GM10266 (cell line): ENCODE measurements at regions not wholly inside any gene's neighbourhood (a gene's known extent, or its start where the extent isn't known, plus 50 kb on each side); places are given as distances from the start of the nearest gene placed in this dataset.
A peak's percentile ranks its signal among the peaks of the same experiment; 100 is the strongest.

Experiments
- DNase-seq: peaks from one replicate; pipeline ENCODE4 v3.0.0; 2012; ENCODE audit errors: extremely low spot score
- CTCF ChIP-seq: IDR thresholded peaks from 2 replicates; pipeline ENCODE4 v1.5.1; 2012; ENCODE audit warnings: mild to moderate bottlenecking, low read depth; ENCODE audit not compliant: control insufficient read depth, insufficient read depth; ENCODE audit errors: missing control alignments

DNA sequence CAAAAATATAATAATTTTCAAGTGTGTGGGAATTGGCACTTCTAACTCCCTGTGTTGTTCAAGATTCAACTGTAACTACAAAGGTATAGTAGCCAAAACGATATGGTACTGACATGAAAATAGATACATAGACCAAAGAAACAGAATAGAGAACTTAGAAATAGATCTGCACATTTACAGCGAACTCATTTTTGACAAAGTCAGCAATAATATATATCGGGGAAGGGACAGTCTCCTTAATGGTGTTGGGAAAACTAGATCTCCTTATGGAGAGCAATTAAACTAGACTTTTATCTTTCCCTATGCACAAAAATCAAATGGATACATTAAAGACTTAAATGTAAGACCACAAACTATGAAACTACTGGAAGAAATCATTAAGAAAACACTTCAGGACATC, 1530.6 kb upstream of the SLC39A10 start:
- DNase-seq = no peak
- no peak for TF ChIP-seq CTCF

- no peak for DNase-seq
- TF ChIP-seq CTCF = no peak
Measured at GRCh38 chr2:194116861-194117260, 1540.2 kb upstream of the SLC39A10 start.

- TF ChIP-seq CTCF = no peak
- no peak for DNase-seq
Measured at GRCh38 chr2:194105358-194105757, 1551.7 kb upstream of the SLC39A10 start.

GRCh38 chr2:194104687-194105086, 1552.3 kb upstream of the SLC39A10 start:
- TF ChIP-seq CTCF = no peak
- peak; percentile 11 for DNase-seq

DNA sequence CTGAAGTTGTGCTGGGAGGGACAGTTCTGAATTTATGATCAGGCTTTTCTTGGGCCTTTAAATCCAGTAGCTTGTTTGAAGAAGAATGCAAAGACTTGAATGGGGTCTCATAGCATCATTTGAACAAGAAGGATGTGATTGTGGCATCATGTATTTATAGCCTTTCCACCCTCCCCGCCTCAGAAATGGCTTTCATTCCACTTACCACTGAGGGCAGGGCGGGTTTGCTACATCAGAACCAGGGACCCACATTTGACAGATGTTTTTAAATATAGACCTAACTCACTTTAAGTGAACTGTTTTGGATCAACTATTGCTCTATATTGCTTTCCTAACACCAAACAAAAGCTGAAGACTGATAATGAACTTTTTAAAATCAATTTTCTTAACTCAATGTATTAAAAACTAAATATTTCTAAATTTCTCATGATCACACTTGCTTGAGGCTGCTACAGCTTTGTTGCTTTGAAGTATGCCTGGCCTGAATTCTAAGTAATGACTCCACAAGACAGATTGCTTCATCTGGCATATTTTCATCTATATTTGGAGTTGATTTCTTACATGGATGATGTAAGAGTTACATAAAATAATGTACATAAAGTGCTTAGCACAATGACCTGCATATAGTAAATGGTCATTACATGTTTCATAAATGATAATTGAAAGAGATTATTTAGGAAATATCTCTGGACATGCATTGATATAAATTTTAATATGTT, 1552.9 kb upstream of the SLC39A10 start:
- no peak for DNase-seq
- TF ChIP-seq CTCF = no peak

DNA sequence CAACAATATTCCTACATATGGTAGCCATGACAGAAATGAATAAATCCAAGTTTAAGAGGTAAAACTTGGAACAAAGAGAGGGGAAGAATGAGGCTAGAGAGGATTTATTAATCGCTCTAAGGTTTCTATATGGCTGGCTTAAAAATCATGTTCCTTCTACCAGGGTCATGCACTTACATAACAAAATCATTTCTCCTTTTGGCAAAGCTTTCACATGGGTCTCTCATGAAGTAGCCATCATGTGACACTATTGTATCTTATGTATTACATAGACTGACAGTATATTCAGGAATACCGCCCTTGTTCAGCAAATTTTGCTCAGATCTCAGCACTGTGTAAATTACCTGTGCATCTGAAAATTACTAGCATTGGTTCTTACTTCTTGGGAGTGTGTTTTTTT, 1554.5 kb upstream of the SLC39A10 start:
- no peak for TF ChIP-seq CTCF
- no peak for DNase-seq

DNA sequence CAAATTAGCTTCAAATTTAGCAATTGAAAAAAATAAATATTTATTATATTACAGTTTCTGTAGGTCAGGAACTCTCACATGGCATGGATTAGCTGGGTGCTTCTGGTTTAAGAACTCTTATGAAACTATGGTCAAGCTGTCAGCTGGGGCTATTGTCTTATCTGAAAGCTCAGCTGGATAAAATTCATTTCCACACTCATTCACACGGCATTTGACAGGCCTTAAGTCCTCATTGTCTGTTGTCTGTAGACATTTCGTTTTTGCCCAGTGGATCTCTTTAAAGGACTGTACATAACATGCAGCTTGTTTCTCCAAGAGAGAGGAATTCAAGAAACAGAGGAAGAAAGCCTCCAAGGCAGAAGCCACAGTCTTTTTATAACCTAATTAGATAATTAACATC, 1556.8 kb upstream of the SLC39A10 start:
- no peak for DNase-seq
- TF ChIP-seq CTCF = no peak
